UCSD-AML1 (cell line): ENCODE measurements at regions not wholly inside any gene's neighbourhood (a gene's known extent, or its start where the extent isn't known, plus 50 kb on each side); places are given as distances from the start of the nearest gene placed in this dataset.
A peak's percentile ranks its signal among the peaks of the same experiment; 100 is the strongest.

Experiments
- DNase-seq: peaks from one replicate; lab custom pipeline; 2025; ENCODE audit not compliant: unreplicated experiment; lab: John Stamatoyannopoulos, UW

DNA sequence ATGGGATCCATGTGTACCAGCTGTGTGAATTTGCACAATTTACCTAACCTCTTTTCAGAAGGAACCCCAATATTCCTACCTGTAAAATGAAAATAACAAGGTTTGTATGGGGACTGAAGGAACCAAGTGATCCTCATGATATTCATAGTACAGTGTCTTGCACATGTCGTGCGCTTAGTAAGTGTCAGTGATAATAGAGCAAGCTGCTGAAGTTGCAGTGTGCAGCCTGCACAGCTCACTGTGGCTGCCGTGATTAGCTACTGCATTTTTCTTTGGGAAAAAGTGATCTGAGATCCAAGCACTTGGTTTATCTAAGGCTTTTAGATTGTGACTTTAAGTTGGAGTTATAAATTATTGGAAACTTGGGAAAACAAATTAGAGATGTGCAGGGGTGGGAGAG, 135.9 kb upstream of the FRY start:
- no peak for DNase-seq

DNA sequence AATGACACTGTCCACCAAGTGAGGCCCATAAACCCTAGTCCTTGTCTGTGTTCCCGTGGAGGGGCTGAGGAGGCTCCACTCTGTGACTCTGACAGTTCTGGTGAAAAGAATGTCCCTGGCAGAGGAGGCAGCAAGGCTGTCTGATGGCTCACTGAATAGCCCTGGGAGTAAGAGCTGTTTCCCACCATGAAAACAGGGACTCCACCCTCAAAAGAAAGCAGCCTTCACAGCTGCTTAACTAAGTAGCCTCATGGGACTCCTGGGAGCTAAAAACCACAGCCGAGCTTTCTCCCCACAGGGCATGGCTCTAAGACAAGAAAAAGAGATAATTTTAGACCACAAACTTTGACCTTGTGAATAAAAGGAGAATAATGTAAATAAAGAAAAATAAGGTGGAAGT, 135.1 kb upstream of the FRY start:
- DNase-seq = no peak

DNA sequence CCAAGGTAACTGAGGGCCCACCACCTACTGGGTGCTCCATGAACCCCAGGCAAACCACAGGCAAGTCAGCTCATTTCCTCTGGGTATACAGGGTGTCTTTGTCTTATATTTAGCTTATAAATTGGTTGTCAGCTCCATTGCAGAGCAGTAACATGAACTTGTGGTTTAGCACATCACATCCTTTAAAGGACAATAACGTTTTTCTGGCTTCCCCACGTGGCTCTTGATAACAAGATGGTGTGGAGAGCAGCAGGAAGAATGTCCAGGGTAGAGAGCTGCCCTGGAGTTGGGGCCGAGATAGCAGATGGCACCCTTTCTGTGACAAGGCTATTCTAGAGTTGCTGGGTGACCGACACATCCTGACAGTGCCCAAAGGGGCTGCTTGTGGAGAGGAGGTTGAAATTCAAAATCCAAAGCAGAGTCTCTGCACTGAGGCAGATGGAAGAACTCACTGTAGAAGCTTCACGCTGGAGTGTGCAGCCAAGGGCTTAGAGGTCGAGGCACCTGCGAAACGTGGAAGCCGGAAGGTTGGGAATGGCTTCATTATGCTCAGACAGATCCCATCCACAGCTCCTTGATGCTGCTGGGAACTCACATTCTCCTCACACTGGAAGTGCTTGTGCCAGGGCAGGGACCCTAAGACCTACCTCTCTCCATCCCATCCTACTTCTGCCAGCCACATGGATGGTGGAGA, 133.0 kb upstream of the FRY start:
- peak; percentile 40 for DNase-seq

DNA sequence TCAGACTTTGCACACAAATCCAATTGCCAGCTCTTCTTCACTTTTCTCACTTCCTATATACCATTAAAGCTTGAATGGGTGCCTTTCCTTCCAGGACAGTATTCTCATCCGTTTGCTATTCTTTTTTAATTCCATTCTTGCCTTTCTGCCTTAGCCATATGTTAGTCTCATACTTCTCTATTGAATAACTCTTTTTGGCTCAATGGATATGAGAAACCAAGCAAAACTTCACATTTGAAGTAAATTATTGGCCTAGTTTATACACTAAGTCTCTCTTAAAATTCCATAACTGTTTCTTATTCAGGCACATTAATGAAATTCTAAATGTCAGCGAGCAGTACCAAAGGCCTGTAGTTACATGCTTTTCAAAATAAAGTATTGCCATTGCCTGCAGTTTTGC, 129.6 kb upstream of the FRY start:
- no peak for DNase-seq

DNA sequence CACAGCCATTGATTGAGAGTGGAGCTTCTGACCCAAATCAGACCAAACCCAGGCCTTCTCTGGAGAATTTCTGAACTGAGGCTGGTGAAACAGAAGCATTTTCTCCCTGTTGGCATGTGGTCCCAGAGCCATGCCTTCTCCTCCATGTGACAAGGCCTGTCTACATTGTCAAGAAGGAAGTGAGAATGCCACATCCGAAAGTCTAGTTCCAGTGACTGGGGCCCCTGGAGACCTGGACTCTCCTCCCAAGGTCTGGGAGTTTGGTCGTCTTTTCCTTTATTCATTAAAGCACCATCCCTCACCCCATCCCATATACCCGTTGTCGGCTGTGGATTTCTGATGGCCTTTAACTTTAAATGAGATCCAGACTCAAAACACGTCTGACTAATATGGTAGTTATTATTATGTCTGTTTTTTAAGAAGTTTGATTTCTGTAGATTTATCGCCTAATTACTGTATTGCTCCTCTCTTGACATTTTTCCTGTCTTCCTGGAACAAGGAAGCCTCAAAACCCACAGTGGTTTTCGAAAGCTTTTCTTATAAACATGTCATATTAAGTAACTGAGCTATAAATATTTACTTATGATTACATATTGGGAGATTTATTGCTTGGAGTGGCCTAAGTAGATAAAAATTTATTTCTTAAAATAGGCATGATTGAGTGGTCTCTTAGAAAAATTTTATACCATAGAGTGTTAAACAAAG, 128.3 kb upstream of the FRY start:
- DNase-seq = peak; percentile 29

DNA sequence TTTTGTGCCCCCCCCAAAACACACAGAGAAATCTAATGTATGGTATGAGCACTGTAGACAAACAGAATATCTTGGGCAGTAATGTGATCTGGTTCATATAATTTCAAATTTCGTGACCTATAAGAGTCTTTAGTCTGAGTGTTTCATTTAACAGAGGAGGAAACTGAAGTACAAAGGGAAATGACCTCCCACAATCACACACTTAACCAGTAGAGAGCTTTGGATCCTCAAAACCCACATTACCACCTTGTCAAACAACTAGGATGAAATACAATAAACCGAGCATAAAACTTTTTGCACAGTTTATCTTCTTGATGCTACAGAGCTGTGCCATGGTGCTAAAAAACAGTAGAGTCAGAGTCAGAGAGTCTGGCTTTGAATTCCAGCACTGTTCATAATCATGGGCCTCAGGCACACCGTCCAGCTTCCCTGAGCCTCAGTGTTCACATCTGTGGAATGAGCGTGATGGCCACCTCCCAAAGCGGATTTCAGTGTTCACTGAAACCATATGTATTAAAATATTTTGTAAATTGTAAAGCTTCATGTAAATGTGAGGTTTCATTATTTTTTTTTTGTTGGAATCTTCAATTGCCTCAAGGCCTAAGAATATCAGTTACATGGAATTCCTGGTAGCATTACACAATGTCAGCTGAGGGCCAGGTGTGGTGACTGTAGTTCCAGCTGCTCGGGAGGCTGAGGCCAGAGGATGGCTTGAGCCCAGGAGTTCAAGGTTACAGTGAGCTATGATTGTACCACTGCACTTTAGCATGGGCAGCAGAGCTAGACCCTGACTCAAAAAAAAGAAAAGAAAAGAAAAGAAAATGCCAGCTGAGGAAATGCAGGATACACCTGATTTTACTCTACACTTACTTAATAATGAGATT, 126.4 kb upstream of the FRY start:
- DNase-seq = no peak

DNA sequence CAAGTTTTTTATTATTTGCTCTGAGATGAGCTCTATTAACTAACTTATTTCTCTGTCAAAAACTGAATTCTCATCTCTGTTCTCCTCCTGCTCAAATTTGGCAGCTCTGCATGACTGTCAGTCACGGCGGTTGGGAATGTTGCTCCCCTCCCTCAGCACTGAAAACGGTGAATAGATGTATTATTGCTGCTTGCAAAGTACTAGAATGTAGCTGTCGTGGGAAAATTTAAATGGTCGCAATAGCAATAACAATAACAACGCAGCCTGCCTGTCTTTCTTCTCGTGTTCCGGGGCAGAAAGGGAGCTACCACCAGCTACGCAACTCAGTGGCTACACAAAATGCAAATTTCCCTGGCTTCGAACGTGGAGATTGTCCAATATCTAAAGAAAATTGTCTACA, 125.6 kb upstream of the FRY start:
- no peak for DNase-seq

DNA sequence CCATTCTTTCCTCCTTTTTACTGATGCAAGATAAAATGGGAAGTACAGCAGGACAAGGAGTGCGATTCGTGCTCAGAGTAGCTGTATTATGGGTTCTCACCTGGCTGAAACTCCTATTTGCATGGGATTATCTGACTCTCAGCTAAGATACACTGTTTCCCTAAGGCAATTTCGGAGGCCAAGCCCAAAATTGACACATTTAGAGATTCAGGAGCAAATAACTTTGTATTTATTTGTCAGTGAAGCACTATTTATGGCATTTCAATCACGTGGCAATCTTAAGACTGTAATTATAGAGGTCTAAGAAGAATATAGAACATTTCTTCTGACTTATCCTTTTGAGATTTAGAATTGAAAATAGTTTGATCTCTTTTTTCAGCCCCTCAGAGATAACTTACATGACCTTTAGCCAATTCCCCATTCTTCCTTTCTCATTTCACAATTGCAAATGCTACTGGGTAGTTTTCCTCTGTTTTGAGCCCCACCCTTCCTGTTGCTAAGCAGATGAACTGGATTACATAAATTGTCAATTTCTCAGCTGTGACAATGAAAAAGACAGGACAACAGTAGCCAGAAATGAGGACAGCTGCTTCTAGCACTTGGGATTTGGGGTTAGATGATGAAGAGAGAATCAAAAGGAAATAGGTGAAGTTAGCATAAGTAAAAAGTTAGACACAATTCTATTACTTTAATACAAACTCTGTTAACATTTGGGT, 122.7 kb upstream of the FRY start:
- no peak for DNase-seq

DNA sequence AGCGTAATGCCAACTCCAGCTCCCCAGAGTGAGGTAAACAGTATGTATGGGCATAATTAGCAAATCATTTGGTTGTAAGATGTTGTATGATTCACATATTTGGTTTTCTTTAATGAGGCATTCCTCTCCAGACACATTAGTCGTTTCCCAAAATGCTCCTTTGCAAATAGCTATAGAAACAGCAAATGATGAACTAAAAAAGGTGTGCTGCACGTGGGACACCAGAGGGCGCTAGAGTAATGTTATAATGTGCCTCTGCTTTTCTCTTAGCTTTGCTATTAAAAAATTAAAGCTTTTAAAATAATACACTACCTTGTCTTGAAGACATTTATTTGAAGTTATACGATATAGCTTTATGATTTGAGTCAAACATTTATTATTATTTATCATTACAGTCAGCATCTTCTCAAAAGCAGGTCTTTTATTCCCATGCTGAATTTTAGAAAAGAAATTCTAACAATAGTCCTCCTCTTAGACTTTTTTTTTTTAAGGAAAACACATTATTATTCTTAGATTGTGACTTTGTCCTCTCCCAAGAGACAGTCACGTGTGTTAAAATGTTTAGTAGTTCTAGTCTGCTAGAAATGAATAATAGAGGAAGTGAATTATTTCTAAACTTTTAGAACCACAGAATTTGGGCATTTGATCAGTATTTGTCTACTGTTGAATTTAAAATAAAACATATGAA, 121.6 kb upstream of the FRY start:
- DNase-seq = no peak

DNA sequence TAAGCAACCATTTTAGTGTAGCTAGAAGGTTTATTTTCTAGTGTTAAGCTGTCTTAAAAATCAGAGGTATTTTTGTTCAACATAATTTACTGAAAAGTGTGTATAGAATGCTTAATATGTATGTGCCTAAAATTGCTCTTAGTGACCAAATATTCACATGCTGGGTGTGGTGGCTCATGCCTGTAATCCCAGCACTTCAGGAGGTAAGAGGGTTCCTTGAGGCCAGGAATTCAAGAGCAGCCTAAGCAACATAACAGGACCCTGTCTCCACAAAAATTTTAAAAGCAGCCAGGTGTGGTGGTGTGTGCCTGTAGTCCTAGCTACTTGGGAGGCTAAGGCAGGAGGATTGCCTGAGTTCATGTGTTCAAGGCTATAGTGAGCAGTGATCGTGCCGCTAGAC, 120.9 kb upstream of the FRY start:
- no peak for DNase-seq

DNA sequence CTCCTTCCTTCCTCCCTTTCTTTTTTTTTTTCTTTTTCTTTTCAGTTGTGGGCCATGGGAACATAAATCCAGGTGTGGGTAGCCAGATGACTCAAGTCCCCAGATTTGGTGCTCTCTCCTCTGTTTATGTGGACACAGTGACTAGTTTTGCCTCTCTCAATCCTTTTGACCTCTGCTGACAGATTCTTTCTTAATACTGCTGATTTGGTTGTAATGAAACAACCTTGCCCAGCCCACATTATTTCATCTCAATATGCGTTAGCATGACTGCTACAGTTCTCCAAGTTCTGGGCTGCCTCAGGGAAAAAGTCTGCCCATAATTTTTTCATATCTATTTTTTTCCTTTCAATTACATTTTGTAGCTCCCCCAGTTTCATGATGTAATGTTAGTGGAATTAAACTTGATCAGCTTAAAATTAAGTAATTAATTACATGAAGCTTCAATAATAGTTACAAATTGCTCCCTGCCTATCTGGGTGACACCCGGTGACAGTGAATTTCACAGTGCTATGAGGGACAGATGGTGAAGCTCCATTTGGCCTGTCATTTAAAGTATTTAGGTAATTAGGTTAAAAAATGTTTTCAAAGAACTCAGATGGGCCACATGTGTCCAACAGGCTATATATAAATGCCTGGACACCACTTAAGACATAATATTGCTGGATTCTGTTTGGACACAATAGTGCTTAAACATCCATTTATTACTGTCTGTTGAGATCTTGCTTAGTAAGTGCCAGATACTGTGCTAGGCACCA, 118.8 kb upstream of the FRY start:
- DNase-seq = no peak

DNA sequence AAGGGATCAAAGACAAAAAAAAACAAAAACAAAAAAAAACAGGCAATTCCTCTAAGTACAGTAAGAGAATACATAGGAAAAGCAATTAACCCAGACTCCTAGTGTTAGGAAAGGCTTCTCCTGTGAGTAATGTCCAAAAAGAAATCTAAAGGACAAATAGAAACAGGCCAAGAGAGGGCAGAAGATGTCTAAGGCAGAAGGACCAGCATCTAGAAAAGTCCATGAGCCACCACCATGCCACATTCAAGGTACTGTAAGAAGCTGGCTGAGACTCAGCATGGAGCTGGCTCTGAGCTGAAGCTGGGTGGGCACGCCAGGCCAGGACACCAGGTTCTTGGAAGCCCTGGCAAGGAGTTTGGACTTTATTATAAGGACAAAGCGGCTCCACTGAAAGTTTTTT, 118.1 kb upstream of the FRY start:
- no peak for DNase-seq

DNA sequence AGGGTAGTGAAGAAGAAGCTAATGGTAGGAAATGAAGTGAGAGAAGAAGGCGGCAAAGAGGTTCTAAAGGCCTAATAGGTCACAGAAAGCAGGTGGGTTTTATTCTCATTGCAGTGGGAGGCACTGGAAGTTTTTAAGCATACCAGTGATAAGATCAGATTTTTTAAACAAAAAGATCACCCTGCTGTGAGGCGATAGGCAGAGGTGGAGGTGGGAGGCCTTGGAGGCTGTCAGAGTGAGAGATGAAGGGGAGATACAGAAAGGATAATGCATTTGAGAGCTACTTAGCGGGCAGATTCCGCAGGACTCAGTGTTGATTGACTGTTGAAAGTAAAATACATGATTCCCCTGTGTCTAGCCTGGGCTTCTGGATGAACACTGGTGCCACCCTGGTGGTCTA, 116.7 kb upstream of the FRY start:
- no peak for DNase-seq

DNA sequence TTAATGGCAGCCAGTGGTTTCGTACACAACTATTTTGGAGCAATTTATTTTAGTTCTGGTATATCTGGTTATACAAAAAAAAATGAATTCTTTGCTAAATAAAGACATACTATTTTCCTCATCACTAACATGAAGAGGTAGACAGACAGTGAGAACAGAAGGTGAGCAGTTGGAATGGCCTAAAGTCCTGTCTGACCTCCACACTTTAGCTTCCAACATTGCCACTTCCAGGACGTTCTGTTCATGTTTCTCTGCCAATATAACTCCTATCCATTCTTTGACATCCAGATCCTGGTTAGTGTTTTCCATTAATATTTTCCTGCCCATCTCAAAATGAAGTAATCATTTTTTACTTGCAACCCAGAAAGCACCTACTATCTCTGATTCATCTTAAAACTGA, 112.9 kb upstream of the FRY start:
- no peak for DNase-seq

DNA sequence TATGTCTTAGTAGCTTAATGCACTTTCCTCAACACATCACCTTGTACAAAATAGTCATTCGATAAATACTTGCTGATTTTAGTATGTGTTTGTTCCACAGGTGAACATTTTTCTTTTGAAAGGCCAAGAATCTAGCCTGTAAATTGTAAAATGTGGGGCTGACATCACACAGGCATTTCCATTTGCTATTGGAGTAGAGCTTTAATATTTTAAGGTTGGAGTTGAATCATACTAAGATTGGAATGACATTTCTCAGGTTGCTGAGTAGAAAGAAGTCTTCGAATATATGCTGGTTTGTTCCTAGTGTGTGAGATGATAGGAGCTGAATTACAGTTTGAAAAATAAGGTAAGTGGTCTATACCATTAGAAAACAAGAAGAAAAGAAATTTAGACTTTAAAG, 112.3 kb upstream of the FRY start:
- no peak for DNase-seq

DNA sequence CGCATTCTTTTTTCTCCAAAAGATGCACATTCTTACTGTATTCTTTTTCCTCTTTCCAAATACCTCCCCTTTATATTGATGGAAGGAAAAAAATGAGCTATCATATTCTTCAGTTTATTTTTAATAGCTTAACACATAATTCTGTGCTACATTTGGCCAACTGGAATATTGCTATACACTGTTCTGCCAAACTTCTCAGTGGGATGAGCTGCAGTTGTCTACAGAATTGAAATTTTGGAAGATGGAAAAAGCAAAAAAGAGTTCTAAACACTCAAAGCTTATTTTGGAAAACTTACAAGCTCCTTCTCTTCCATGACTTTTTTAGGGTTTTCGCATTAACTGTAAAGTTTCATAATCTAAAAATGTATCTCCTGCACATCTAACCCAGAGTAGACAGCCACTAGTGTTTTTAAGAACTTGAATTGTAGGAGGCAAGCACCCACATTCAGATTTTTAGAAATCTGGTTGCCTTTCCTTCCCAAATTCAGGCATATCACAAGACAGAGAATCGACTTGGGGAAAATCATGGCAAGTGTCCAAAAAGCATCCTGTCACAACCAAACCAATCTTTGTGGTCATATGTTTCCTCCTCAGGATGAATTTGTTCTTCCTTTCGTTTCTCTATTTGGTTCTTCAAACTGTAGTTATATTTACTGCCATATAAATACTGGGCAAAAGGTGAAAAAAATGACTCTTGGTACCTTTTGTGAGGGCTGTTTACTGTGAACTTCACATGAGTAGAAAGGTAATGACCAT, 111.4 kb upstream of the FRY start:
- no peak for DNase-seq

DNA sequence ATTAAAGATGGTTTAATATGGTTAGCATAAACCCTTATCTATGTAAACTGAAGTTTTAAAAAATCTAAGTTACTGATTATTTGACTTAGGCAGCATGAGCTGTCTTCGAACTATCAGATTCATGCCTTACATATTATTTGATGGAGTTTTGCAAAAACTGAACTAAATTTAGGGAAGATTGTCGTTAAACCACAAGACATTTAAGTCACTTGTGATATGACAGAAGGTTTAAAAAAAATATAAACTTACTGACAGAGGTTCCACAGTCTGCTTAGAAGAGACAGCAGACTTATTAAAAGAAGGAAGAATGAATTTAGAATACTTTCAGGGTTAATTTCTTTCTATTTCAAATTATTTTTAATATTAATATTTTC, 110.9 kb upstream of the FRY start:
- no peak for DNase-seq

DNA sequence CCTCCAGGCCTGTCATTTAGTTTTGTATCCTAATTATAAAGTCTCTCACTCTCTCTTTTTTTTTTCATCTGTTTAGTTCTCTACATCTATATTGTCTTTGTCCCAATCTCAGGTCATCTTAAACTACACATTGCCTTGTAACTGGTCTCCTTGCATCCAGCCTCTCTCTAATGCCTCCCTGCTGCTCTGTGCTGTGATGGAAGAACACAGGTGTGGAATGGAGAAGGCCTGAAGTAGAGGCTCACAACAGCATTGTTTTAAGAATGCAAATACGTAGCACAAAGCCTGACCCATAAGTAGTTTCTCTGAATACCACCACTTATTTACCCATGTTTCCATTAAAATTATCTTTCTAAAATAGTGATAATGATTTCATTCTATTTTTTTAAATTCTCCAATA, 108.8 kb upstream of the FRY start:
- no peak for DNase-seq

DNA sequence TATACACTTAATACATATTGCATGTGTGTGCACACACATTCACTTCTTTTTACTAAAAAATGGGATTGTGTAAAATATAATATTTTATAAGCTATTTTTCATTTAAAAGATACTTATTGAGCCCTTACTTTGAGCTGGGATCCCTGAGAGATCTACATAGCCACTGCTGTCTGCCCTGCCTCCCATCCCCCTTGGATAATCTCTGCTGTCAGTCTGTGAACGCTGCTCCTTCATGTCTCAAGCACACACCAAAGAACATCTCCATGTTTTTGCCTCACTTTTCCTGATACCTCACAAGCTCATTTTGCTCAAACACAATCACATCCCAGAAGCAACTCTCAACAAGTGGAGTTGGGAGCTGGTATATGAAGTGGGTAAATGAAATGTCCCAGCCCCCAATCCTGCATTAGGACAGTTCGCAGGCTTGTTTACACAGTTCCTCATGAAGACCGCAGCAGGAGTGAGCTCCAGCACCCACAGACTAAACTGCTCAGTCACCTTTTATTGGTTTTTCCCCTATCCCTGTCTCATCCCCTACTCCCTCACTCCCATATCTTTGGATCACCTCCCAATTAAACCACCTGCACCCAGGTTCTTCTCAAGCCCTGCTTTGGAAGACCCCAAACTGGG, 108.3 kb upstream of the FRY start:
- no peak for DNase-seq
